Body of pancreas (tissue), 4 donors: ENCODE measurements at regions not wholly inside any gene's neighbourhood (a gene's known extent, or its start where the extent isn't known, plus 50 kb on each side); places are given as distances from the start of the nearest gene placed in this dataset.

Experiments used
- ATAC-seq: fragments of 150-250 bp; one replicate; pipeline ENCODE4 v1.9.1; 2016
- DNase-seq, 4 donors: peaks; one replicate each; pipeline ENCODE4 v3.0.0-alpha.2; 2019
- H3K27ac ChIP-seq, 4 donors: fragments of 200-600 bp; sonication (generic); 1 replicate in 3 of 4; 2 replicates in 1 of 4; pipeline versions ENCODE4 v1.5.1 to v1.6.1; 2016 to 2019; ENCODE audit warnings: mild to moderate bottlenecking in 1 of 4, mixed read lengths in 1 of 4, moderate library complexity in 1 of 4
- H3K27me3 ChIP-seq, 2 donors: fragments of 200-600 bp; sonication (generic); one replicate each; pipeline ENCODE4 v1.6.0; 2016; ENCODE audit warnings: mild to moderate bottlenecking in 1 of 2
- H3K36me3 ChIP-seq, 2 donors: fragments of 200-600 bp; sonication (generic); replicated peaks in 1 of 2; 2 replicates each; pipeline ENCODE4 v1.5.1; 2016; ENCODE audit warnings: low read depth in 2 of 2; ENCODE audit not compliant: insufficient read depth in 1 of 2
- H3K4me1 ChIP-seq: fragments of 200-600 bp; sonication (generic); one replicate; pipeline ENCODE4 v1.6.0; 2016
- H3K4me3 ChIP-seq, 2 donors: fragments of 200-600 bp; sonication (generic); 1 replicate in 1 of 2; 2 replicates in 1 of 2; pipeline ENCODE4 v1.5.1; 2016 to 2019
- H3K9me3 ChIP-seq, 3 donors: fragments of 200-600 bp; sonication (generic); 1 replicate in 2 of 3; 2 replicates in 1 of 3; pipeline ENCODE4 v1.5.1; 2016
- POLR2A ChIP-seq, 3 donors: fragments of 450-650 bp; IDR thresholded peaks; one replicate each; pipeline ENCODE4 v1.6.1; 2016; ENCODE audit warnings: antibody characterized with exemption in 3 of 3, mild to moderate bottlenecking in 2 of 3
- WGBS, 2 donors: methylation state at CpG; one replicate each; pipeline ENCODE4 v1.1.5; 2017; 5-methylcytosine and 5-hydroxymethylcytosine counted together
- intact Hi-C: fragments of 100-400 bp; cut with DNase I; formaldehyde crosslinking; loops from one replicate; pipeline ENCODE4 v1.15.1; 2023
- TF ChIP-seq, protein P1 (sequence below), 7 experiments: fragments of 450-650 bp in 4 of 7; fragments of 200-600 bp in 3 of 7; sonication (generic) in 3 of 7; IDR thresholded peaks; one replicate each; pipeline ENCODE4 v1.5.1; 2016 to 2019; ENCODE audit warnings: antibody characterized with exemption in 7 of 7

GRCh38 chr1:118649369-118650106 is 338.6 kb downstream of the TBX15 start:
- no peak for ATAC-seq
- TF ChIP-seq, protein P1, sequence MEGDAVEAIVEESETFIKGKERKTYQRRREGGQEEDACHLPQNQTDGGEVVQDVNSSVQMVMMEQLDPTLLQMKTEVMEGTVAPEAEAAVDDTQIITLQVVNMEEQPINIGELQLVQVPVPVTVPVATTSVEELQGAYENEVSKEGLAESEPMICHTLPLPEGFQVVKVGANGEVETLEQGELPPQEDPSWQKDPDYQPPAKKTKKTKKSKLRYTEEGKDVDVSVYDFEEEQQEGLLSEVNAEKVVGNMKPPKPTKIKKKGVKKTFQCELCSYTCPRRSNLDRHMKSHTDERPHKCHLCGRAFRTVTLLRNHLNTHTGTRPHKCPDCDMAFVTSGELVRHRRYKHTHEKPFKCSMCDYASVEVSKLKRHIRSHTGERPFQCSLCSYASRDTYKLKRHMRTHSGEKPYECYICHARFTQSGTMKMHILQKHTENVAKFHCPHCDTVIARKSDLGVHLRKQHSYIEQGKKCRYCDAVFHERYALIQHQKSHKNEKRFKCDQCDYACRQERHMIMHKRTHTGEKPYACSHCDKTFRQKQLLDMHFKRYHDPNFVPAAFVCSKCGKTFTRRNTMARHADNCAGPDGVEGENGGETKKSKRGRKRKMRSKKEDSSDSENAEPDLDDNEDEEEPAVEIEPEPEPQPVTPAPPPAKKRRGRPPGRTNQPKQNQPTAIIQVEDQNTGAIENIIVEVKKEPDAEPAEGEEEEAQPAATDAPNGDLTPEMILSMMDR (IDR thresholded peaks at IDR 0.05) = no peak
- no peak for TF ChIP-seq POLR2A (IDR thresholded peaks at IDR 0.05)
- Histone ChIP-seq H3K9me3 (no peaks in the 10 kb centered on the region), H3K36me3 (no peaks in the 10 kb centered on the region), H3K4me1 (no peaks in the 10 kb centered on the region), H3K4me3 (no peak overlapping the region), H3K27me3 (no peaks in the 10 kb centered on the region), H3K27ac (no peak overlapping the region)
- WGBS, 2 donors = 47 to 59% methylated on average over 4 of the region's 4 CpGs
- no peak for DNase-seq
- intact Hi-C loops = no loop called here

DNA sequence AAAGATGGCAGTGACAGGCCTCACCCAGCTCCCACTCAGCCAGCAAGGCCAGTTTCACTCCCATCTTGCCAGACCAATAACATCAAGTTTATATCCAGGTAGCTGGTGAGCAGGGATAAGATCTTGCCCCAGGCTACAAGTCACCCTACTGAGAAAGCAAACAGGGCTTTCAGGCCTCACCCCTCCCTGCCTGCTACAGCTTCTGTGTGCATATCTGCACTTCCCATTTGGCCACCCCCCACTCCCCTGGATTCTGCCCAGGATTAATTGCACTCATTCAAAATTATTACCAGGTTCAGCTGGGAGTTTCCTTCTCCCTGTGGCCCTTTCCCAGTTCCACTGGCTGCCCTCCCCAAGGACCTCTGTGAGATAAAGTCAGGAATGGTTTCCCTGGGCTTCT is 352.1 kb downstream of the TBX15 start:
- intact Hi-C loops = no loop called here
- Histone ChIP-seq H3K36me3 (no peaks in the 10 kb centered on the region), H3K4me3 (no peak overlapping the region), H3K4me1 (no peaks in the 10 kb centered on the region), H3K27ac (no peak overlapping the region), H3K27me3 (no peaks in the 10 kb centered on the region), H3K9me3 (no peaks in the 10 kb centered on the region)
- TF ChIP-seq POLR2A (IDR thresholded peaks at IDR 0.05) = no peak
- TF ChIP-seq, protein P1 (IDR thresholded peaks at IDR 0.05) = no peak
- no peak for DNase-seq
- ATAC-seq = no peak

DNA sequence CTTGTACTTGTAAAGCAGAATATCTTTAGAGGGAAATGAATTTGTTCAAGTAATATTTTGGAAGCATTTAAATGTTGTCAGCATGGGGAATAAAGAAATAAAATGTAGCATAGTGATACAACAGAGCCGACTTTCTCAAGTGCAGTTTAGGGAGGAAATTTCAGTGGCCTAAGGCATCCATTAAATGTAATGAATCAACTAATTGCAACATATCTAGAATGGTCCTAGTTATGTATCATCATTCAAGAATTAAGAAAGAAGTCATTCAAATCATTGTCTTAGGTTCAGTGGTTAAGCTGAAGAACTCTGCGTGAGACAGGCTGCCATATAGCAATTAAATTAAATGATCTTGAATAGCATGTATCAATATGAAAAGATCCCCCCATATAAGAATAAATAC is 360.7 kb downstream of the TBX15 start:
- H3K4me1 ChIP-seq = no peaks in the 10 kb centered on the region
- DNase-seq (no peak), ATAC-seq (no peak)
- WGBS, 2 donors = 78 to 88% methylated on average over 2 of the region's 2 CpGs
- no peaks in the 10 kb centered on the region for H3K36me3 ChIP-seq
- TF ChIP-seq, protein P1 (IDR thresholded peaks at IDR 0.05) = no peak
- no peak for TF ChIP-seq POLR2A (IDR thresholded peaks at IDR 0.05)
- H3K9me3 ChIP-seq = no peaks in the 10 kb centered on the region
- intact Hi-C loops = no loop called here
- no peaks in the 10 kb centered on the region for H3K27me3 ChIP-seq
- H3K4me3 ChIP-seq = no peak overlapping the region
- H3K27ac ChIP-seq = no peak overlapping the region

DNA sequence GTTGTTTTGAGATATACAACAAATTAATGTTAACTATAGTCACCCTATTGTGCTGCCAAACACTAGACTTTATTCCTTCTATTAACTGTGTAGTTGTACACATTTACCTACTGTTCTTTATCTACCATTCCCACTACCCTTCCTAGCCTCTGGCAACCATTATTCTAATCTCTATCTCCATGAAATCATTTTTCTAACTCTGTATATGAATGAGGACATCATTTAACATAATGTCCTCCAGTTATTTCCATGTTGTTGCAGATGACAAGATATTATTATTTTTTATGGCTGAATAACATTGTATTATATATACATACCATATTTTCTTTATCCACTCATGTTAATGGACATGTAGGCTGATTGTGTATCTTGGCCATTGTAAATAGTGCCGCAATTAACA is 366.3 kb downstream of the TBX15 start:
- no peaks in the 10 kb centered on the region for H3K27me3 ChIP-seq
- no peak overlapping the region for H3K4me3 ChIP-seq
- H3K27ac ChIP-seq = no peak overlapping the region
- no peaks in the 10 kb centered on the region for H3K4me1 ChIP-seq
- H3K9me3 ChIP-seq = no peaks in the 10 kb centered on the region
- no peak for DNase-seq
- intact Hi-C loops = no loop called here
- ATAC-seq = no peak
- no peak for TF ChIP-seq POLR2A (IDR thresholded peaks at IDR 0.05)
- TF ChIP-seq, protein P1 (IDR thresholded peaks at IDR 0.05) = no peak
- 45 to 60% methylated on average over 1 of the region's 1 CpG for WGBS, 2 donors
- H3K36me3 ChIP-seq = no peaks in the 10 kb centered on the region
